Progenitor cell of endocrine pancreas (in vitro differentiated cells): ENCODE measurements at regions not wholly inside any gene's neighbourhood (a gene's known extent, or its start where the extent isn't known, plus 50 kb on each side); places are given as distances from the start of the nearest gene placed in this dataset.

Experiments used
- DNase-seq: peaks from one replicate; pipeline ENCODE4 v3.0.0; 2021; ENCODE audit warnings: low spot score; ENCODE audit not compliant: unreplicated experiment
- H3K27ac Mint-ChIP-seq: 2 replicates; pipeline ENCODE4 v1.8.0; 2021; ENCODE audit warnings: mild to moderate bottlenecking, moderate library complexity, mixed read lengths
- H3K27me3 Mint-ChIP-seq: 2 replicates; pipeline ENCODE4 v1.8.0; 2021; ENCODE audit warnings: mixed read lengths
- H3K36me3 Mint-ChIP-seq: 2 replicates; pipeline ENCODE4 v1.8.0; 2022; ENCODE audit warnings: mixed read lengths; ENCODE audit not compliant: insufficient read depth
- H3K4me1 Mint-ChIP-seq: 2 replicates; pipeline ENCODE4 v1.8.0; 2021; ENCODE audit warnings: low read depth, mixed read lengths
- H3K4me3 Mint-ChIP-seq: 2 replicates; pipeline ENCODE4 v1.8.0; 2021; ENCODE audit warnings: low read depth, mild to moderate bottlenecking, moderate library complexity, mixed read lengths
- H3K9me3 Mint-ChIP-seq: 2 replicates; pipeline ENCODE4 v1.8.0; 2021; ENCODE audit warnings: low read depth, mixed read lengths
- TF ChIP-seq, protein P1 (sequence below): fragments of 200-600 bp; sonication (generic); IDR thresholded peaks from one replicate; pipeline ENCODE4 v1.5.0; 2021; ENCODE audit warnings: antibody characterized with exemption, mild to moderate bottlenecking; ENCODE audit not compliant: unreplicated experiment

- H3K27ac Mint-ChIP-seq = no peak overlapping the region
- H3K9me3 Mint-ChIP-seq = peaks cover 4% of the 10 kb centered on the region
- TF ChIP-seq, protein P1, sequence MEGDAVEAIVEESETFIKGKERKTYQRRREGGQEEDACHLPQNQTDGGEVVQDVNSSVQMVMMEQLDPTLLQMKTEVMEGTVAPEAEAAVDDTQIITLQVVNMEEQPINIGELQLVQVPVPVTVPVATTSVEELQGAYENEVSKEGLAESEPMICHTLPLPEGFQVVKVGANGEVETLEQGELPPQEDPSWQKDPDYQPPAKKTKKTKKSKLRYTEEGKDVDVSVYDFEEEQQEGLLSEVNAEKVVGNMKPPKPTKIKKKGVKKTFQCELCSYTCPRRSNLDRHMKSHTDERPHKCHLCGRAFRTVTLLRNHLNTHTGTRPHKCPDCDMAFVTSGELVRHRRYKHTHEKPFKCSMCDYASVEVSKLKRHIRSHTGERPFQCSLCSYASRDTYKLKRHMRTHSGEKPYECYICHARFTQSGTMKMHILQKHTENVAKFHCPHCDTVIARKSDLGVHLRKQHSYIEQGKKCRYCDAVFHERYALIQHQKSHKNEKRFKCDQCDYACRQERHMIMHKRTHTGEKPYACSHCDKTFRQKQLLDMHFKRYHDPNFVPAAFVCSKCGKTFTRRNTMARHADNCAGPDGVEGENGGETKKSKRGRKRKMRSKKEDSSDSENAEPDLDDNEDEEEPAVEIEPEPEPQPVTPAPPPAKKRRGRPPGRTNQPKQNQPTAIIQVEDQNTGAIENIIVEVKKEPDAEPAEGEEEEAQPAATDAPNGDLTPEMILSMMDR = no peak
Observed at GRCh38 chr6:92826633-92827032, 592.7 kb downstream of the EPHA7 start.

DNA sequence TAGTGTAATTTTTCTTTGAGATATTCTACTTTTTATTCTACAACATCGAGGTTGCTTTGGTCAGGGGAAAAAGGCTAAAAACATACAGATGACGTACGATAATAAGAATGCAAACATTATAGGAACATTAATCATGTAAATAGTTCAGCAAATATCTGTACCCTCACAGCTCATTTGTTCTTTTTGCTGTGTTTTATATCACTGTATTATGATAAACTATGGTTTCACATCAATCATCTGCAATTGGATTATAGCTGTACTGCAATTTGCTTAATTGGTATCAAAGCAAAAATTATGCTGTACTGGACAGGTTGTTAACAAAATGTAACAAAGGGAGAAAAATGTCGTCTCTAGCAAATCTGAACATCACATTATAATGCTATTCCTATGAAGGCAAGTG lies 597.1 kb downstream of the EPHA7 start:
- no peak overlapping the region for H3K27ac Mint-ChIP-seq
- no peaks in the 10 kb centered on the region for H3K4me1 Mint-ChIP-seq
- H3K4me3 Mint-ChIP-seq = no peak overlapping the region
- peaks cover 4% of the 10 kb centered on the region for H3K9me3 Mint-ChIP-seq
- no peaks in the 10 kb centered on the region for H3K27me3 Mint-ChIP-seq
- no peaks in the 10 kb centered on the region for H3K36me3 Mint-ChIP-seq
- DNase-seq = no peak
- TF ChIP-seq, protein P1 = no peak

More at GRCh38 chr6:92826633-92827032, 592.7 kb downstream of the EPHA7 start:
- Mint-ChIP-seq H3K4me1 (no peaks in the 10 kb centered on the region), H3K4me3 (no peak overlapping the region), H3K36me3 (no peaks in the 10 kb centered on the region), H3K27me3 (no peaks in the 10 kb centered on the region)
- no peak for DNase-seq

DNA sequence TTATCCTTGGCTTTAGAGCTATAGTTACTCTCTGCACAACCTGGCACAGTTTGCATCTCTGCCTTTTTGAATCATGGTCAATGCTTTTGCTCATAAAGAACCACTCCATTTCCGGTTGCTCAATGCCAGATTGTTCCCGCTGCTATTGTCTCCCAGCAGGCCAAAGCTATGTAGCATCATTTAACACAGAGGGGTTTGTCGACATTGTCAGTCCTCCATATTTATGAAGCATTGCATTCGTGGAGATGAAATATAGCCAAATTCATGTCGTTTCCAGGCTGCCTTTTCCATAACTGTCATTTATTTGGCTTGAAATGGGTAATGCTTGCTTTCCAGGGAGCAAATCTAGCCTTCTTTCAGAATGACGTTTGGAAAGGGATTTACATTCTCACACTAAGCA lies 598.8 kb downstream of the EPHA7 start:
- Mint-ChIP-seq H3K4me1 (no peaks in the 10 kb centered on the region), H3K9me3 (peaks cover 8% of the 10 kb centered on the region)

DNA sequence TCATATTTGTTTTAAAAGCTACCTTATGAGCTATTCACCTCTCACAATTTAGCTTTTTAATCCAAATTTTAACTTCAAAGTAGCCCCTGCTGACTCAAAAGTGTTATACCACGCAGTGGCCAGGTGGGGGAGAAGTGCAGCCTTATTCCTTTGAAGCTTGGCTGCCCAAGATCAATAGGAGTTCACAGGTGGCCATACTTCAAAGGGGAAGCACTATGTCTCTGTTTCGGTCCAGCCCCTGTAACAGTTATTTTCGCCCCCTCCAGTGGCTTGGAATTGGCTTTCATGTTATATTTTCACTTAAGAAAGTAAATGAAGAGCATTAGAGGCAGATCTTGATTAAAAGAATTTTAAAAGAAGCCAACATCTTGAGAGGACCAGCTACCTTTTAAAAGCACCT lies 608.4 kb downstream of the EPHA7 start:
- no peaks in the 10 kb centered on the region for H3K36me3 Mint-ChIP-seq
- TF ChIP-seq, protein P1 = peak; percentile 80
- H3K4me3 Mint-ChIP-seq = no peak overlapping the region
- peak; percentile 34 for DNase-seq
- no peaks in the 10 kb centered on the region for H3K27me3 Mint-ChIP-seq
- peaks cover 2% of the 10 kb centered on the region for H3K9me3 Mint-ChIP-seq
- H3K27ac Mint-ChIP-seq = no peak overlapping the region
- peaks cover 4% of the 10 kb centered on the region for H3K4me1 Mint-ChIP-seq

More for the DNA sequence above, 598.8 kb downstream of the EPHA7 start:
- no peak for DNase-seq
- H3K36me3 Mint-ChIP-seq = no peaks in the 10 kb centered on the region
- H3K27me3 Mint-ChIP-seq = no peaks in the 10 kb centered on the region
- H3K4me3 Mint-ChIP-seq = no peak overlapping the region
- H3K27ac Mint-ChIP-seq = no peak overlapping the region
- TF ChIP-seq, protein P1 = no peak

DNA sequence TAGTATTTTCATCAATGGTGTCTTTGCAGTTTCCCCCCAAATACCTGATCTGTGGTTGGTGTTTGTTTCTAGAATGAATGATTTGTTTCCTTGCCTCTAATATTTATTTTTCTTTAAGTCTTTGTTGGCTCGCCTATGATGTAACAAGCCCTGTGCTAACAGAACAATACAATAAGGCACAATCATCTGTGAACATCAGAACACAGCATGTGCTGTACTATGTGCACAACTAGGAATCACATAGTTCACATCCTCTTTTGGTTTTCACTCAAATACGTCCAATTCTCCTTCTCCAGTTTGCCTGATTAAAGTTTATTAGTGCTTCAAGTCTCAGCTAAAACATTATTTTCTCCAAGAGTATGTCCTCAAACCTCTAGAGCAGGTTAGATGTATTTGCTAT lies 613.1 kb downstream of the EPHA7 start:
- Mint-ChIP-seq H3K9me3 (no peaks in the 10 kb centered on the region), H3K4me1 (peaks cover 4% of the 10 kb centered on the region), H3K36me3 (no peaks in the 10 kb centered on the region), H3K4me3 (no peak overlapping the region), H3K27ac (no peak overlapping the region), H3K27me3 (no peaks in the 10 kb centered on the region)
- DNase-seq = no peak
- TF ChIP-seq, protein P1 = no peak
